HG03280 (cell line): ENCODE measurements at regions not wholly inside any gene's neighbourhood (a gene's known extent, or its start where the extent isn't known, plus 50 kb on each side); places are given as distances from the start of the nearest gene placed in this dataset.
"Not testable (repeated sequence)": the region's sequence is repeated elsewhere in the genome, so short reads cannot be mapped to it uniquely, and the experiment has no call there.

Experiments used
- ATAC-seq: cut with Tn5 transposase; IDR thresholded peaks from one replicate; pipeline ENCODE4 v1.9.1; 2021; ENCODE audit warnings: mild to moderate bottlenecking, moderate library complexity; ENCODE audit not compliant: unreplicated experiment

- ATAC-seq: not testable (repeated sequence)
Measured at GRCh38 chr6:15931697-15932096, 197.2 kb upstream of the MYLIP start.

DNA sequence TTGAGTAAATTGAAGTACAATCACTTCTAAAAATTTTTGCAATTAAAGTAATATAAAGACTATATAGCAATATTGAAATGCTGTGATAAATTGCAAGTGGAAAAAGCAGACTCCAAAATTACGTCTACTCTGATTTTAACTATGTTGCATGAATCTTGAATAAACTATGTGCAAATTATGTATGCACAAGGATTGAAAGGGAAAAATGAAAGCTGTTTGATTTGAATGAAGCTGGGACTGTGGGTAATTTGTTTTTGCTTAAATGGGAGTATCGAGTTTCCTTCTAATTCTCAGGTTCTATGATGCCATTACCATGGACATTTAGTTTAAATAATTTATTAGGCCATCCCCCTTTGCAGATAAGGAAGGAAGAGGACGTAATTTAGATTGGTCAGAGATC, 198.7 kb upstream of the MYLIP start:
- ATAC-seq: no peak

DNA sequence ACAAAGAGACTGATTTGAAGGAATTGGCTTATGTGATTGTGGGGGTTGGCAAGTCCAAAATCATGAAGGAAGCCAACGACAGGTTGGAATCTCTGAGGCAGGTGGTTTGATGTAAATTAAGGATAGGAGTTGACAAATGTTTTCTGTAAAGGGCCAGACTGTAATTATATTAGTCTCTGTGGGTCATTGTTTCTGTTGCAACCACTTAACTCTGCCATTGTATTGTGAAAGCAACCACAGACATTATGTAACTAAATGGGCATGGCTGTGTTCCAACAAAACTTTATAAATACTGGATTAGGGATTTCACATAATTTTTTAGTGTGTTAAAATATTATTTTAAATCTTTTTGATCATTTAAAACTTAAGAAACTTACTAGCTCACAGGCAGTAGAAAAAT, 199.2 kb upstream of the MYLIP start:
- ATAC-seq: no peak

DNA sequence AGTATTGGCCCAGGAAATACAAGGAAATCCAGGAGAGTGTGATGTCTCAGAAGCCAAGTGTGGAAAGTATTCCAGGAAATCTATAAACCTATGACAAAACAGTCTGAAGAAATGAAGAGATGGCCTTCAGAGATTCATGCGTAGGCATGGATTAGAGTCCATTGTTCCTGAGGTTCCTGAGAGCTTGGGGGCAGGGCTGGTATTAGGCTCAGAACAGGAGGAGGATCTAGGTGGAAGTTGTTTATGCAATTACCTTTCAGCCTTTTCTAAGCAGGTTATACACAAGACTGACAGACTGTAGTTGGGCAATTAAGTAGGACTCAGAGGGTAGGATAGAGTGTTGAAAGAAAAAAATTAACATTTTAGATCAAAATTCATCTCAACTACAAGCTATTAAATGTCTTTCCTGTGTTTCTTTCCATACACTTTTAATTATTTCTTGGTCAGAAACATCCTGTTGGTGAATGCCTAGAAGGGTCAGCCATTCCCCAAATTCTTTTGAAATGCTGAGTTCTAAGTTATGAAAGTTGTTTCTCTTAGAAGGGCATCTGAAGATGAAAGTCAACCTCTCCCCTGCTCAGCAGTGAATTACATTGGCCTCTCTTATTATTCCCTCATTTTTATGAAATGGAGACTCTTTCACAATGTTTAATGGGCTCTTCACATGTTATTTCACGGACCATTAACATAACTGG, 201.2 kb upstream of the MYLIP start:
- no peak for ATAC-seq

- no peak for ATAC-seq
Measured at GRCh38 chr6:15926256-15926655, 202.6 kb upstream of the MYLIP start.

DNA sequence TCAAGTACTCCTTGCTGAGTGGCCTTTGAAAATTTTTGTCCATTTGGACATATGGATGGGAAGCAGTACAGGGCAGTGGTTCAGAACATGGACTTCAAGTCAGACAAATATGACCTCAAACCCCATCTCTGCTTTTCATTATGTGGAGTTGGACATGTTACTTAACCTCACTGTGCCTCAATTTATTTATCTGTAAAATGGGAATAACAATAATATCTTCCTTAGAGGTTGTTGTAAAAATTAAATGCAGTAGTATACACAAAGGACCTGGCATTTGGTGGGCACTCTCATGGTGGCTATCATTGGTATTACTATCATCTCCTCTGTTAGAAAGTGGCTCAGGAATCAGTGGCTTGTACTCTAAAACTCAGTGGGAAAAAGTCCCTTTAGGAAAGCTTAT, 204.0 kb upstream of the MYLIP start:
- ATAC-seq: no peak

GRCh38 chr6:15922510-15923250, 206.2 kb upstream of the MYLIP start:
- ATAC-seq: no peak

DNA sequence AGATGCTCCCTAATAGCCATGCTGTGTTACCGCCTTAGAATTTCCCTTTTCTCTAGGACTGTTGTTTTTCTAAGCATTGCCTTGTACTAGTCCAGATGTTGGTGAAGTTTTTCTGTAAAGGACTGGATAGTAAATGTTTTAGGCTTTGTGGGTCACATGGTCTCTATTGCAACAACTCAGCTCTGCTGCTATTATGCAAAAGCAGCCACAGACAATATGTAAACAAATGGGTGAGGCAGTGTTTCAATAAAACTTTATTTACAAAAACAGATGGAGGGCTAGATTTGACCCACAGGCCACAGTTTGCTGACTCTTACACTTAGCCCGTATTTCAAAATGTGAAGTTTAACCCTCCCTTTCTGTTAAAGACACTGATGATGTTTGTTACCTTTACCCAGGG, 207.6 kb upstream of the MYLIP start:
- no peak for ATAC-seq

DNA sequence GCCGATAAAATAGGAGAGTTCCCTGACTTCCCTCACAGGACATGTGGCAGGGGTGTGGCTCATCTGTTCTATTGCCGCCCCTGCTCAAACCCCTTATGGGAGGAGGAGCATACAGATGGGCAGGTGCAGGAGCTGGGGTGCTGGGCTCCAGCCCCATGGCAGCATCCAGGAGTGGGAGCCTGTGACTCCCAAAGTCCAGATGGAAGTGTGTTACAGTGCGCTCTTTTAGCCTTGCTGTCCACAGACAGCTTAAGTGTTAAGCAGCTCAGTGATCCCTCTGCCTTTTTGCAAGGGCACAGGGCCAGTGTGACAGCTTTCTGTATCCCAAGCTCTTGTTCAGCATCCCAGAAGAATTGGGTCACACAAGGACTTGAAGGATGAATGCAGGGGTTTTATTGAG, 212.3 kb upstream of the MYLIP start:
- ATAC-seq: no peak

DNA sequence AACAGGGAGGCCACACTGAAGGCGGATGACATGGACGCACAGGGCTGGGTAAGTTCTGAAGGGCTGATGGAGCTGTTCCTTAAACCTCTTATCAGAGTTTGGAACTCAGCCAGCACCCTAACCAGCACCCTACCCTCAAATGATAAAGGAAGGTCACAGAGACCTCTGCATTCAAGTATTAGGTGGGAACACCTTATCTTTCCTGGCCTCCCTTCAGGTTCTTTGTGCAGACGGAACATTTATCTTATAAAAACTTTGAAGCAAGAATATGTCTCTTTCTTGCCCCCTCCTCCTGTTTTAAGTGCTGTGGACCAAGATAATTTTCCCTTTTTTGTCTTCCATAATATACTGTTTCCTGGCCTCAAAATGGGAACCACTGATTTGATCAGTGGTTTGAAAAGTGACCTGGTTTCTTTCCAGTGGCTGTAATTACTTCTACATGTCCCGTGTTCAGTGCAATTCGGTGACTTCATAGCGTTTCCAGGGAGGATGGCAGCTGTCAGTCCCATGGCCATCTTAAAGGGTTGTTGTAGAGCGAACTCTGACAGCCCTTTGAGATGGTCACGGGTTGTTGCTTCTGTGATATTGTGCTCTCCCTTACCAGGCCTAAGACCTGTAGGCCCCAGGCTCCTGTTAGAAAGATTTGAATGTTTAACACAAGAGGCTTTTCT, 213.2 kb upstream of the MYLIP start:
- no peak for ATAC-seq

DNA sequence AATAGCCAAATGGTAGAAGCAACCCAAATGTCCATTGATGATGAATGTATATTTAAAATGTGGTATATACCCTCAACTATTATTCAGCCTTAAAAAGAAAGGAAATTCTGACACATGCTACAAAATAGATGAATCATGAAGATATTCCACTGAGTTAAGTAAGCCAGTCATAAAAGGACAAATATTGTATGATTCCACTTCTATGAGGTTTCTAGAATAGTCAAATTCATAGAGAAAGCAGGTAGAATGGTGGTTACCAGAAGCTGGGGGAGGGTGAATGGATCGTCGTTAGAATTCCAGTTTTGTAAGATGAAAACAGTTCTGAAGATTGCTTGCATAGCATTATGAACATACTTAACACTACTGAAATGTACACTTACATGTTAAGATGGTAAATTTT, 214.3 kb upstream of the MYLIP start:
- ATAC-seq: no peak

DNA sequence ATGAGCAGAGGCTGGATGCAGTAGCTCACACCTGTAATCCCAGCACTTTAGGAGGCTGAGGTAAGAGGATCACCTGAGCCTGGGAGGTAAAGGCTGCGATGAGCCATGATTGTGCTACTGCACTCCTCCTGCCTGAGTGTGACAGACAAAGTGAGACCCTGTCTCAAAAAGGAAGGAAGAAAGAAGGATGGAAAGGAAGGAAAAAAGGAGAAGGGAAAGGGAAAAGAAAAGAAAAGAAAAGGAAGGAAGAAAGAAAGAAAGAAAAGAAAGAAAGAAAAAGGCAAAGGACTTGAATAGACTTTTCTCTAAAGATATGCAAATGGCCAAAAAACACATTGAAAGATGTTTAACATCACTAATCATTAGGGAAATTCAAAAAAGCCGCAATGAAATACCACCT, 215.3 kb upstream of the MYLIP start:
- ATAC-seq: no peak

- ATAC-seq: no peak
Measured at GRCh38 chr6:15912505-15913400, 216.1 kb upstream of the MYLIP start.

DNA sequence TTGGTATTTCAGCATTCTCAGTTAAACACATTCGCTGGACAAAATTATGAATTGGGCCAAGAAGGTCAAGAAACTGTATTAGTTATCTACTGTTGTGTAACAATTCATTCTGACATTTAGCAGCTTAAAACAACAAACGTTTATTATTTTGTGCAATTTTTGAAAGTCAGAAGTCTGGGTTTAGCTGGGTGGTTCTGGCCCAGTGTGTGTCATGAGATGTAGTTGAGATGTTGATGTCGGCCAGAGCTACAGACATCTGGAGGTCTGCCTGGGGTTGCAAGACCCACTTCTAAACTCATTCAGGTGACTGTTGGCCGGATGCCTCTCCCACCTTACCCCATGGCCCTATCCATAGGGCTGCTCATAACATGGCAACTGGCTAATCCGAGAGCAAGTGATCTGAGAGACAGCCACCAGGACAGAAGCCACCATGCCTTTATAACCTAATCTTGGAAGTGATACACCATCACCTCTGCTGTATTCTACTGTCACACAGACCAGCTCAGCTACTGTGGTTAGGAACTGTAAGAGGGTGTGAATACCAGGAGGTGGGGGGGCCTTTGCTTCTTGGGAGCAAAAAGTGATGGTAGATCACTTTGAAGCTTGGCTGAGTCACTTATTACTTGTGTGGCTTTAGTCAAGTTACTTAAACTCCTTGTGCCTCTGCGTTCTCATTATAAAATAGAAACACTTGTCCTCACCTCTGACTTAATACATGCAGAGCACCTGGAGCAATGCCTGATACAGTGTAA, 217.0 kb upstream of the MYLIP start:
- no peak for ATAC-seq

- ATAC-seq: no peak
Measured at GRCh38 chr6:15909290-15910070, 219.4 kb upstream of the MYLIP start.

DNA sequence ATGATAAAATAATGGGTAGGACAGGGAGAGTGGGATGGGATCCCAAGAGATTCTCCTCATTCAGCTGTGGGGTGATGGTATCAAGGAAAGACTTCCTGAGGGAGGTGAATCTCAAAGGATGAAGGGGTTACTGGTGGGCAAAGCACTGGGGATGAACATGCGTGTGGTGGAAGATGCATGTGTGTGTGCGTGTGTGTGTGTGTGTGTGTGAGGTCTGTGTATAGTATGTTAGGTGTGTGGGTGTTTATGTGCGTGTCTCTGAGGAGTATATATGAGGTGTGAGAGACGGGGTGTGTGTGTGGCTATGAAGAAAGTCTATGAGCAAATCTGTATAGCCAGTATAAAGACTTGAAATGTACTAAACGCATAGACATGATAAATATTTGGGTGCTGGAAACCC, 220.0 kb upstream of the MYLIP start:
- ATAC-seq: no peak

- ATAC-seq: no peak
Measured at GRCh38 chr6:15907914-15908518, 220.9 kb upstream of the MYLIP start.

DNA sequence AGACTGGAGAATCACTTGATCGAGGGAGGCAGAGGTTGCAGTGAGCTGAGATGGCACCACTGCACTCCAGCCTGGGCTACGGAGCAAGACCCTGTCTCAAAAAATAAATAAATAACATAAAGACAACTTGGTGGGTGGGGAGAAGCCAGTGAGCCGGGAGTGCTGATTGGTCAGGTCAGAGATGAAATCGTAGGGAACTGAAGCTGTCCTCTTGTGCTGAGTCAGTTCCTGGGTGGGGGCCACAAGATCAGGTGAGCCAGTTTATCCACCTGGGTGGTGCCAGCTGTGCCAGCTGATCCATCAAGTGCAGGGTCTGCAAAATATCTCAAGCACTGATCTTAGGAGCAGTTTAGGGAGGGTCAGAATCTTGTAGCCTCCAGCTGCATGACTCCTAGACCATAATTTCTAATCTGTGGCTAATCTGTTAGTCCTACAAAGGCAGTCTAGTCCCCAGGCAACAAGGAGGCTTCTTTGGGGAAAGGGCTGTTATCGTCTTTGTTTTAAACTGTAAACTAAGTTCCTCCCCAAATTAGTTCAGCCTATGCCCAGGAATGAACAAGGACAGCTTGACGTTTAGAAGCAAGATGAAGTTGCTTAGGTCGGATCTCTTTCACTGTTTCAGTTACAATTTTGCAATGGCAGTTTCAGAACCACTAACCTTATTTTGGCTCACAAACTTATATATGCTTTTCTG, 221.5 kb upstream of the MYLIP start:
- ATAC-seq: not testable (repeated sequence)
